ENCODE measurements at regions not wholly inside any gene's neighbourhood (a gene's known extent, or its start where the extent isn't known, plus 50 kb on each side); places are given as distances from the start of the nearest gene placed in this dataset.
A peak's percentile ranks its signal among the peaks of the same experiment; 100 is the strongest.
"Not testable (repeated sequence)": the region's sequence is repeated elsewhere in the genome, so short reads cannot be mapped to it uniquely, and the experiment has no call there.

DNA sequence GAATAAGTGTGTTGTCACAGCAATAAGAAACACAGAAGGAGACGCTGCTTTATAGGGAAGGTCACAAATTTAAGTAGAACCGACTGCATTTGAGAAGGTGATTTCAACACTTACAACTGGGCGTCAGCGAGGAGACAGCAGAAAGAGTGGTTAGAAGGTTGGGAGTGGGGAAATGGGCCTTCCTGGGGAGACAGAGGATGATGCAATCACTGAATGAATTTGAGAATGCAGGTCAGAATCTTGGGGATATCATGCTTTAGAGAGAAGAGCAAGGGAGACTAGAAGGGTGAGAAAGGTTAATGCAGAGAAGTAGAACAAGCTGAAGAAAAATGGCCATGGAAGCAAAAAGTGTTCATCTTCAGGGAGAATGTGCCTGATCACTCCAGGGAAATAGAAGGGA is 616.1 kb upstream of the FAM98A start:
- Mint-ChIP-seq H3K4me1 (ENCODE audit: low read depth) (no peaks in the 10 kb centered on the region), H3K9me3 (peaks cover 6 to 11% of the 10 kb centered on the region in 2 donors), H3K27me3 (ENCODE audit: low read depth) (no peaks in the 10 kb centered on the region), H3K36me3 (ENCODE audit: insufficient read depth in 2 of 2) (peaks cover 0 to 2% of the 10 kb centered on the region in 2 donors), H3K27ac (no peak overlapping the region), H3K4me3 (no peak overlapping the region)
- ATAC-seq (replicated peaks in 1 of 2) (no peak), DNase-seq (no peak)

DNA sequence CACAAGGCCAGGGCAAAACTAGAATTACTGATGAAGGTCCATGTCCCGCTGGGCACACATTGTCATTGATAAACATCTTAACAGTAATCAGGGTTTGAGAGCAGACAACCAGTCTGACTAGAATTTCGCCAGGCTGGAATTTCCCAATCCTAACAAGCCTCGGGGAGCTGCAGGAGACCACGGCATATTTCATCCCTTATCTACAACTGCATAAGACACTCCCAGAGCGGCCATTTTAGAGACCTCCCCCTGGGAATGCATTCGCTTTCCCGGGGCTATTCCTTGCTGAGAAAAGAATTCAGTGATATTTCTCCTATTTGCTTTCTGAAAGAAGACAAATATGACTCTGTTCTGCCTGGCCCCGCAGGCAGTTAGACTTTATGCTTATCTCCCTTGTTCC is 611.3 kb upstream of the FAM98A start:
- peaks cover 16 to 20% of the 10 kb centered on the region in 2 donors for H3K9me3 Mint-ChIP-seq
- not testable (repeated sequence) for H3K27ac Mint-ChIP-seq; DNase-seq; H3K4me3 Mint-ChIP-seq; H3K27me3 Mint-ChIP-seq (ENCODE audit: low read depth); ATAC-seq (replicated peaks in 1 of 2); H3K36me3 Mint-ChIP-seq (ENCODE audit: insufficient read depth in 2 of 2); H3K4me1 Mint-ChIP-seq (ENCODE audit: low read depth)

DNA sequence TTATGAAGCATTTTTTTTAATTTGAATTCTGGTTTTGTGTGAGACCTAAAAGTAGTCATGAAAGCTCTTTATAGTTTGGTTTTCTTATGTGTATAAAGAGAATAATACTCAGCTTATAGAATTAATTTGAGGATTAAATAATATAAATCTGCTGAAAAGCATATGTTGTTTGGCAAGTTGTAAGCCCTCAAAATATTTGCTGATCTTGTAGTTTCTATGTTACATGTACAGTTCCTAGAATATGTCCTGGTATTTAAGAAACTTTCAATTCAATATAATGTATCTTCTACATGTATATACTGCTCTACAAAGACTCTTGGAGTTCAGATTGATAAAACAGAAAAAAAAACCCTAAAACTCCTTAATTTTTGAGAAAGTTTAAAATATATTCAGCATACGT is 605.5 kb upstream of the FAM98A start:
- no peak overlapping the region for H3K4me3 Mint-ChIP-seq
- H3K36me3 Mint-ChIP-seq (ENCODE audit: insufficient read depth in 2 of 2): no peaks in the 10 kb centered on the region
- H3K27me3 Mint-ChIP-seq (ENCODE audit: low read depth): no peaks in the 10 kb centered on the region

GRCh38 chr2:34201099-34201498 is 602.0 kb upstream of the FAM98A start:
- no peak overlapping the region for H3K4me3 Mint-ChIP-seq
- H3K4me1 Mint-ChIP-seq (ENCODE audit: low read depth): no peaks in the 10 kb centered on the region
- H3K9me3 Mint-ChIP-seq: peaks cover 4% of the 10 kb centered on the region in 2 donors
- DNase-seq (no peak), ATAC-seq (replicated peaks in 1 of 2) (no peak)
- H3K36me3 Mint-ChIP-seq (ENCODE audit: insufficient read depth in 2 of 2): no peaks in the 10 kb centered on the region
- no peaks in the 10 kb centered on the region for H3K27me3 Mint-ChIP-seq (ENCODE audit: low read depth)
- H3K27ac Mint-ChIP-seq: no peak overlapping the region

More for the DNA sequence above, 605.5 kb upstream of the FAM98A start:
- ATAC-seq (replicated peaks in 1 of 2) (no peak), DNase-seq (no peak)
- Mint-ChIP-seq H3K4me1 (ENCODE audit: low read depth) (no peaks in the 10 kb centered on the region), H3K9me3 (peaks cover 10 to 14% of the 10 kb centered on the region in 2 donors), H3K27ac (no peak overlapping the region)

DNA sequence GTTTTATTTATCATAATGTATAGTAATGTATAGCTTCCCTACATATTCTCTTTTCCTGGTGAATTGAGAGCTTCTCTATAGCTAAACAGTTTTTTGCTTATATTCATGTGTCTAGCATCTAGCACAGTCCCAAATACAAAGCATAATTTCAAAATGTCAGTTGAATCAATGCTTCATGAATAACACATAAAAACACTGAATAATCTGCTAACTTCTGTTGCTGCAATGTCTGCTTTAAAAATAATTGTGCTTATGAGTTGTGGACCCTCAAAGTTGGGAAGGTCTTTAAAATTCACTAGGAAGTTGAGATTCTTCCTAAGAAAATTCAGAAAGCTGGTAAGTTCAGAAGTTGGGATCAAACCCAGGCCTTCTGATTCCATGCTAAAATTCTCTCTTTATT is 600.9 kb upstream of the FAM98A start:
- no peak overlapping the region for H3K27ac Mint-ChIP-seq
- H3K4me1 Mint-ChIP-seq (ENCODE audit: low read depth): no peaks in the 10 kb centered on the region
- no peaks in the 10 kb centered on the region for H3K36me3 Mint-ChIP-seq (ENCODE audit: insufficient read depth in 2 of 2)
- DNase-seq (no peak), ATAC-seq (replicated peaks in 1 of 2) (no peak)
- H3K9me3 Mint-ChIP-seq: peaks cover 4% of the 10 kb centered on the region in 2 donors
- H3K27me3 Mint-ChIP-seq (ENCODE audit: low read depth): no peaks in the 10 kb centered on the region
- no peak overlapping the region for H3K4me3 Mint-ChIP-seq

DNA sequence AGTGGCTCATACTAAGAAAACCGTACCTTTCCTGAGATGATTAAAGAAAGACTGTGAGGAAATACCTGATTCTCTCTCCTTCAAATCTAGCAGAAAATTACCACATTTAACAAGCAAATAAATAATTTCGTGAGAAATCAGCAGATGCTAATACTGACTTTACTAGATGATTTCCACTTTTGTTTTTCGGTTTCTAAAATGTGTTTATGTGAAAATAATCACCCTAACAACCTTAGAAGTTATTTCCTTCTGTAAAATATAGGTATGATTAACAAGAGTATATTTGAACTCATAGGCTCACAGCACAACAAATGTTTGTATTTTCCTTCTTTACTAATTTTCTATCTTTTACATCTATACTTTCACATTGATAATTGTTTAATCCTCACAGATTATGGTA is 594.1 kb upstream of the FAM98A start:
- H3K36me3 Mint-ChIP-seq (ENCODE audit: insufficient read depth in 2 of 2): no peaks in the 10 kb centered on the region
- no peaks in the 10 kb centered on the region for H3K4me1 Mint-ChIP-seq (ENCODE audit: low read depth)

GRCh38 chr2:34188464-34189303 is 589.6 kb upstream of the FAM98A start:
- Mint-ChIP-seq H3K4me3 (no peak overlapping the region), H3K4me1 (ENCODE audit: low read depth) (no peaks in the 10 kb centered on the region), H3K36me3 (ENCODE audit: insufficient read depth in 2 of 2) (no peaks in the 10 kb centered on the region), H3K27me3 (ENCODE audit: low read depth) (no peaks in the 10 kb centered on the region), H3K27ac (no peak overlapping the region), H3K9me3 (peaks cover 0 to 11% of the 10 kb centered on the region in 2 donors)
- no peak for DNase-seq
- no peak for ATAC-seq (replicated peaks in 1 of 2)

More for the DNA sequence above, 594.1 kb upstream of the FAM98A start:
- no peak for ATAC-seq (replicated peaks in 1 of 2)
- peaks cover 2 to 6% of the 10 kb centered on the region in 2 donors for H3K9me3 Mint-ChIP-seq
- no peak overlapping the region for H3K27ac Mint-ChIP-seq
- H3K27me3 Mint-ChIP-seq (ENCODE audit: low read depth): no peaks in the 10 kb centered on the region
- no peak overlapping the region for H3K4me3 Mint-ChIP-seq
- no peak for DNase-seq

- H3K9me3 Mint-ChIP-seq: peaks cover 5 to 9% of the 10 kb centered on the region in 2 donors
- ATAC-seq (replicated peaks in 1 of 2): no peak
- no peaks in the 10 kb centered on the region for H3K36me3 Mint-ChIP-seq (ENCODE audit: insufficient read depth in 2 of 2)
- no peak for DNase-seq
- H3K4me1 Mint-ChIP-seq (ENCODE audit: low read depth): no peaks in the 10 kb centered on the region
- no peak overlapping the region for H3K27ac Mint-ChIP-seq
- no peaks in the 10 kb centered on the region for H3K27me3 Mint-ChIP-seq (ENCODE audit: low read depth)
- H3K4me3 Mint-ChIP-seq: no peak overlapping the region
These were observed 580.4 kb upstream of the FAM98A start for GRCh38 chr2:34179511-34179910.

GRCh38 chr2:34178482-34178881 is 579.4 kb upstream of the FAM98A start:
- H3K27me3 Mint-ChIP-seq (ENCODE audit: low read depth): no peaks in the 10 kb centered on the region
- no peak overlapping the region for H3K27ac Mint-ChIP-seq
- H3K4me3 Mint-ChIP-seq: no peak overlapping the region
- H3K4me1 Mint-ChIP-seq (ENCODE audit: low read depth): no peaks in the 10 kb centered on the region
- ATAC-seq (replicated peaks in 1 of 2): no peak
- DNase-seq: no peak
- peaks cover 5 to 7% of the 10 kb centered on the region in 2 donors for H3K9me3 Mint-ChIP-seq
- no peaks in the 10 kb centered on the region for H3K36me3 Mint-ChIP-seq (ENCODE audit: insufficient read depth in 2 of 2)

GRCh38 chr2:34176693-34177092 is 577.6 kb upstream of the FAM98A start:
- DNase-seq (no peak), ATAC-seq (replicated peaks in 1 of 2) (no peak)
- no peak overlapping the region for H3K27ac Mint-ChIP-seq
- no peaks in the 10 kb centered on the region for H3K27me3 Mint-ChIP-seq (ENCODE audit: low read depth)
- no peaks in the 10 kb centered on the region for H3K4me1 Mint-ChIP-seq (ENCODE audit: low read depth)
- H3K4me3 Mint-ChIP-seq: no peak overlapping the region
- H3K36me3 Mint-ChIP-seq (ENCODE audit: insufficient read depth in 2 of 2): no peaks in the 10 kb centered on the region
- H3K9me3 Mint-ChIP-seq: peaks cover 5 to 11% of the 10 kb centered on the region in 2 donors

DNA sequence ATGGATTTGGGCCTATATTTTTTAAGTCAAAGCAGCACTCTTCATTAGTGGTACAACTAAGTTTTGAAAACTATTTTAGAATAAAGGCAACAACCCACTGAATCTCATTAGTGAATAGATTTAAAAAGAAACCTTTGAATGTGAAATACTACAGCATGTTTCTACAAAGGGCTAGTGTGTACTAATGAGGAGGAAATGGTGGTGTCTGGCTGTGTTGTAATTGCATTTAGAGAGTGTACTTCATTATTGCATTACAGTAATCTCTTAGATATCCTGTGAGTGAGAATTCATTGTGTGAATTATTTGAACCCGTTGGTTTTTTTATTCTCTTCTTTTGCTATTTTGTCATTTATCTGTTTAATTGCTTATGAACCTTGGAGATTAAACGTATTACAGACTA is 575.4 kb upstream of the FAM98A start:
- Mint-ChIP-seq H3K27ac (no peak overlapping the region), H3K4me3 (no peak overlapping the region), H3K36me3 (ENCODE audit: insufficient read depth in 2 of 2) (no peaks in the 10 kb centered on the region), H3K27me3 (ENCODE audit: low read depth) (no peaks in the 10 kb centered on the region), H3K9me3 (peaks cover 5 to 11% of the 10 kb centered on the region in 2 donors), H3K4me1 (ENCODE audit: low read depth) (no peaks in the 10 kb centered on the region)
- ATAC-seq (replicated peaks in 1 of 2): no peak
- no peak for DNase-seq

DNA sequence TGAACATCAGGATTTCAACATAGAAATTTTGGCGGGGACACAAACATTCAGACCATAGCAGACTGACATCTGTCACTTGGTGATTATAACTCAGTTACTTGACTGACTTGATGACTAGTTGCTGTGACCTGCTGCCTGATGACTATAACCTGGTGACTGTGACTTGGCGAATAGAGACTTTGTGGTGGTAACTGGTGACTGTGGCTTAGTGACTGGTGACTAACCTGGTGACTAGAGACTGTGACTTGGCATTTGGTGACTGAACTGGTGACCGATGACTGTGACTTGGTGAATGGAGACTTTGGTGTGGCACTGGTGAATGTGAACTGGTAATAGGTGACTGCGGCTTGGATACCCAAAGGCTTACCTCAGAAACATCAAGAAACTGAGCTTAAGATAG is 563.1 kb upstream of the FAM98A start:
- DNase-seq (no peak), ATAC-seq (replicated peaks in 1 of 2) (peak in 1 of 2 donors; percentile 53)
- Mint-ChIP-seq H3K4me1 (ENCODE audit: low read depth) (no peaks in the 10 kb centered on the region), H3K27me3 (ENCODE audit: low read depth) (no peaks in the 10 kb centered on the region), H3K36me3 (ENCODE audit: insufficient read depth in 2 of 2) (no peaks in the 10 kb centered on the region), H3K9me3 (peaks cover 0 to 2% of the 10 kb centered on the region in 2 donors), H3K27ac (no peak overlapping the region), H3K4me3 (no peak overlapping the region)

DNA sequence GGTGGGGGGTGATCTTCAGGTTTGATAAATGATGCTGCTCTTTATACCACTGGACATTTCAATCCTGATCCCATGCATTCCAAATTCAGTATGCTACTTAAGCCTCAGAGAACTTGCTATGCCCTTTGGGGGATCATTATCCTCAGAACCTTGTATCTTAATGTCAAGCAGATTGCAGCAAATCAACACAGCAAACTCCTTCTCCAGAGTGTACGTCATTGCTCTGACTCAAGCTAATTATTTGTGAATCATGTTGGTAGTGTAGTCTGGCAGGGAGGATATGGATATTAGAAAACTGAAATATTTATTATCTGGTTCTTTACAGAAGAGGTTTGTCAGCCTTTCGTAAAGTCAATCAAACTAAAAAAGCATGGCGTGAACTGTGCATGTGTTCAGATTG is 562.5 kb upstream of the FAM98A start:
- ATAC-seq (replicated peaks in 1 of 2) (no peak), DNase-seq (no peak)
- Mint-ChIP-seq H3K36me3 (ENCODE audit: insufficient read depth in 2 of 2) (no peaks in the 10 kb centered on the region), H3K27ac (no peak overlapping the region), H3K4me1 (ENCODE audit: low read depth) (no peaks in the 10 kb centered on the region), H3K9me3 (peaks cover 0 to 2% of the 10 kb centered on the region in 2 donors), H3K27me3 (ENCODE audit: low read depth) (no peaks in the 10 kb centered on the region), H3K4me3 (no peak overlapping the region)

- Mint-ChIP-seq H3K4me1 (ENCODE audit: low read depth) (no peaks in the 10 kb centered on the region), H3K4me3 (no peak overlapping the region), H3K9me3 (peaks cover 0 to 2% of the 10 kb centered on the region in 2 donors), H3K27ac (no peak overlapping the region), H3K36me3 (ENCODE audit: insufficient read depth in 2 of 2) (no peaks in the 10 kb centered on the region), H3K27me3 (ENCODE audit: low read depth) (no peaks in the 10 kb centered on the region)
- DNase-seq (no peak), ATAC-seq (replicated peaks in 1 of 2) (no peak)
These were observed 560.8 kb upstream of the FAM98A start for GRCh38 chr2:34159901-34160300.
